Lower leg skin (tissue), 3 donors: ENCODE measurements at regions not wholly inside any gene's neighbourhood (a gene's known extent, or its start where the extent isn't known, plus 50 kb on each side); places are given as distances from the start of the nearest gene placed in this dataset.

Experiments
- POLR2A ChIP-seq, 2 donors: fragments of 450-650 bp; IDR thresholded peaks; one replicate each; pipeline ENCODE4 v1.6.1; 2016 to 2017; ENCODE audit warnings: antibody characterized with exemption in 2 of 2, mild to moderate bottlenecking in 1 of 2, moderate library complexity in 1 of 2
- TF ChIP-seq, protein P1 (sequence below), 3 donors: fragments of 450-650 bp; IDR thresholded peaks; one replicate each; pipeline ENCODE4 v1.5.1; 2016; ENCODE audit warnings: antibody characterized with exemption in 3 of 3, mild to moderate bottlenecking in 3 of 3, moderate library complexity in 2 of 3

- TF ChIP-seq POLR2A (IDR thresholded peaks at IDR 0.05) = no peak
- TF ChIP-seq, protein P1, sequence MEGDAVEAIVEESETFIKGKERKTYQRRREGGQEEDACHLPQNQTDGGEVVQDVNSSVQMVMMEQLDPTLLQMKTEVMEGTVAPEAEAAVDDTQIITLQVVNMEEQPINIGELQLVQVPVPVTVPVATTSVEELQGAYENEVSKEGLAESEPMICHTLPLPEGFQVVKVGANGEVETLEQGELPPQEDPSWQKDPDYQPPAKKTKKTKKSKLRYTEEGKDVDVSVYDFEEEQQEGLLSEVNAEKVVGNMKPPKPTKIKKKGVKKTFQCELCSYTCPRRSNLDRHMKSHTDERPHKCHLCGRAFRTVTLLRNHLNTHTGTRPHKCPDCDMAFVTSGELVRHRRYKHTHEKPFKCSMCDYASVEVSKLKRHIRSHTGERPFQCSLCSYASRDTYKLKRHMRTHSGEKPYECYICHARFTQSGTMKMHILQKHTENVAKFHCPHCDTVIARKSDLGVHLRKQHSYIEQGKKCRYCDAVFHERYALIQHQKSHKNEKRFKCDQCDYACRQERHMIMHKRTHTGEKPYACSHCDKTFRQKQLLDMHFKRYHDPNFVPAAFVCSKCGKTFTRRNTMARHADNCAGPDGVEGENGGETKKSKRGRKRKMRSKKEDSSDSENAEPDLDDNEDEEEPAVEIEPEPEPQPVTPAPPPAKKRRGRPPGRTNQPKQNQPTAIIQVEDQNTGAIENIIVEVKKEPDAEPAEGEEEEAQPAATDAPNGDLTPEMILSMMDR (IDR thresholded peaks at IDR 0.05) = no peak
Observed at GRCh38 chr4:136307765-136308164, 1224.5 kb downstream of the PCDH18 start.
